Stimulated activated CD8-positive, alpha-beta memory T cell treated with anti-CD3 and anti-CD28 coated beads, Interleukin-4, amount 100 ng/mL, for 48 hours (primary cell): ENCODE measurements at regions not wholly inside any gene's neighbourhood (a gene's known extent, or its start where the extent isn't known, plus 50 kb on each side); places are given as distances from the start of the nearest gene placed in this dataset.
"Not testable (repeated sequence)": the region's sequence is repeated elsewhere in the genome, so short reads cannot be mapped to it uniquely, and the experiment has no call there.

ENCODE experiments used
- DNase-seq: peaks from one replicate; pipeline ENCODE4 v3.0.0-alpha.2; 2020

DNA sequence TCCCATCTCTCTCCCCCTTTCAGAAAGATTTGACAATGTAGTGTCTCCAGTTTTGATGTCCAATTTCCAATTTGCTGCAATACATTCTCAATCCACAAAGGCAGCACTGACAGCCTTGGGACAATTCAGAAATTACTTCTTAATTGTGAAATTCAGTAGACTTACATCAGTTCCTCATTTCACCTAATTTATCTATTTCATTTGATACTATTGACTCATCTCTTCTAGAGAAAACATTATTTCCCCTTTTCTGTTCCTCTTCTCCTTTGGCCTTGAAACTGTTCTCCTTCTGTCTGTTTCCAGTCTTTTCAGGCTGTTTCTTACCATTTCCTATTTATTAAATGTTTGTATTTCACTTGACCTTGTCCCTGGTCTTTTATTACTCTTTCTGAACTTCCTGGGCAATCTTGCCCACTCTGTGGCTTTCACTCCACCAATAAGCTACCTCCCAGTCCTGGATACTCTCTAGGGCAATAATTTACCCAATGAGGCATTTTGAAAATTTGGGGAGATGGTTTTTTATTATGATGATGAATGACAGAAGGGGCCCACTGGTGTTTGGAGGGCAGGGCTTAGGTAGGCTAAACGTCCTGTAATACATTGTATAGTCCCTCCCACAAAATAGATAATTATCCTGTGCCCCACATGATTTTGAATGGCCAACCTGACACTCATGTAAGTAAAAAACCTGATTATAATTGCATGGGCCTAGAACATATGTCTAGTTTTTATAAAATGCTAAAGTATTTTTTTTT, 498.0 kb upstream of the BOD1L1 start:
- DNase-seq: no peak

GRCh38 chr4:14130551-14130950, 503.0 kb upstream of the BOD1L1 start:
- no peak for DNase-seq

DNA sequence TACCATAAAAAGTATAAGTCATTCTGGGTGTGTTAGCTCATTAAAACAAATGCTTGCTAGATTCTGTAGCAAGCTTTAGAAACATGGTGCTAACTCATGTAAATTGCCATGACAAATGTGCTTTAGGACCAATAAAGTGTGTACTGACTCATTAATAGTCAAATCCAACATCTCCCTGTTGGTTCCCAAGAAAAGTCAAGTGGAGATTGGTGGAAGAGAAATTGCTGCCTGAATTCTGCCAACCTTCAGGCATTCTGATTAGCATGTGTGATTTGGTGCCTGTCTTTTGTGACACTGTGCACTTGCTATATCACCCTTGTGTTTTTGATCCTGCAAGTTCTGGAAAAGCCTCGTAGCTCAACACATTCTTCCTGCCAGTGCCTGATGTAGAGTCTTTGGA, 503.8 kb upstream of the BOD1L1 start:
- no peak for DNase-seq

- no peak for DNase-seq
Observed at GRCh38 chr4:14132301-14132700, 504.8 kb upstream of the BOD1L1 start.

- no peak for DNase-seq
Observed at GRCh38 chr4:14138106-14138505, 510.6 kb upstream of the BOD1L1 start.

- no peak for DNase-seq
Observed at GRCh38 chr4:14143892-14144291, 516.4 kb upstream of the BOD1L1 start.

DNA sequence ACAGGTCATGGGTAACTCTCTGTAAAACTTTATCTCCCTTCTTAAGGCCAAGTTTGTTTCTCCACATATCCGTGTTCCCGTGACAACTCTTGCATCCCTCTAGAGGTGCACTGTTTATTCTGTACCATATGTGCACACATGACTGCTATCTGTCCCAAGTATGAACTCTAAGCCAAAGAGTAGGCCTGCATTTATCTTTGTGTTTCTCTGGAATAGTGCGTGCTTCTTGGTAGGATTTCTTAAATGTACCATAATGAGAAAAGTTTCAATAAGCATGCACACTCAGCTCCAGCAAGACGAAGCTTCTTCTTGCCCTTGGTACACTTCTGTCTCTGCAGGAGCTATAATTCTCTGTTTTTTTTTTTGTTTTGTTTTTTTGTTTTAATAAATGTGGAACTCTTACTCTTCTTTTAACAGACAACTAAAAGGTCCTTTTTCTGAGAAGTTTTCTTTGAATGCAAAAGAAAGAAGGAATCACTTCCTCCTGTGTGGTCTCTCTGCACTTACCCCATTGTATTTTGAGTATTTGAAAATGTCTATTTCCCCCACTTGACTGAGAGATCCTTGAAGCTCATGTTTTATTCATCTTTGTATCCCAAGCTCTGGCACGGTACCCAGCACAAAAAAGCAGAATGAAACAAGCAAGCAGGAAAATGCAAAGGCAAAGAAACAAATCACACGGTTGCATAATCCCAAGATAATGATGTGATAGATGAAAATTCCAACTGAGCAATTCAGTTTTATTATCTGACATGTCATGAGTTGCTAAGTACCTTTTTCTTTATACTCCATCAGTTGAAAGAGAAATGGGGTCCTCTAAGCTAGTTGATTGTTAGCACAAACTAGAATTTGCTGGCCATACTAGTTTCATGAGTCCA, 521.9 kb upstream of the BOD1L1 start:
- no peak for DNase-seq

DNA sequence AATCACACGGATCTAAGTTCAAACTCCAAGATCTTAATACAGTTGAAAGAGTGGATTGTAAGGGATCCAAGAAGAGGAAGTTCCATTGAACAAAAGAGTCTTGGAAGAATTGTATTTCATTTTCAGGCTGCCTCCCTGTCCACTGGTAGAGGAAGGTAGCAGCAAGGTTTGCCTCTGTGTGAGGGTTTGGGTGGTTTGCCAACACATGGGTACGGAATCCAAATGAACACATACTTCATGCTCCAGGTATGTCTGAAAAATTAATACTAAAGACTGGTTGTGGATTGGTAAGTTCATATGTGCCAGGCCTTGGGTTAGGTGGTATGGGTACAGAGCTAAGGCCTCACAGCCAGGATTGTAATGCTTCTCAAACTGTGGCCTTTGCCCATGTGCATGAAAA, 523.6 kb upstream of the BOD1L1 start:
- no peak for DNase-seq

- no peak for DNase-seq
Observed at GRCh38 chr4:14152834-14153519, 525.5 kb upstream of the BOD1L1 start.

DNA sequence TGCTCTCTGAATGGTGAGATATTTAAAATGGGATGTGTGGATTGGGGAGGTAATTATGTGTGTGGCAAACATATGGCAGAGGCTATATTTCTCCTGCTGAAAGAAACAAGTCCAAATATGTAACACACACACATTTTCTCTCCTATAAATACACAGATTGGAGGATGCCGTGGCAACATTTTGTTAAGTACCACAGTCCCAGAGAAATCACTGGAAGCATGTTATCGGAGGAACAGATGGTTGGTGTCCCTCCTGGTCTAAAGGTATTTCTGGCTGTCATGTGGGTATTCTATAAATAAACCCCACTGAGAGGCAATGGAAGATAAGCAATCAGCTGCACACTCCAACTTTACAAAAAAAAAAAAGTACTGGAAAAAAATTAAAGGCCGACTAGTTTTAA, 528.3 kb upstream of the BOD1L1 start:
- DNase-seq: no peak

DNA sequence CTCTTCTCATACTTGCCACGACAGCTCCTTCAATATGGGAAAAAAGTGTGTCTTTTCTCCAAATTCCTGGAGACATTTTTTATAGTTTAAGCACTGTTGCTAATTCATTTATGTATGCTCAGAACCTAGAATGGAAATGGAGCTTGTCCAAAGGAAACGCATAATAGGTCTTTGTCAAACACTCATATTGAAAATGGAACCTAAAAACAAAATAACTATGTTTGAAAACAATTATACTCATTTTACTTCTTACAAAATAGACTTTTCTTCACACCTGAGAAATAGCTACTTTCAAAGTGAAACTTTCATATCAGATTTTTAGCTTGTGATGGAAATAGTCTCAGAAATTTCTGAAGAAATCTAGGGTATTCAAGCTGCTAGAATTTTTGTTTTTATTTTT, 529.7 kb upstream of the BOD1L1 start:
- DNase-seq: no peak

DNA sequence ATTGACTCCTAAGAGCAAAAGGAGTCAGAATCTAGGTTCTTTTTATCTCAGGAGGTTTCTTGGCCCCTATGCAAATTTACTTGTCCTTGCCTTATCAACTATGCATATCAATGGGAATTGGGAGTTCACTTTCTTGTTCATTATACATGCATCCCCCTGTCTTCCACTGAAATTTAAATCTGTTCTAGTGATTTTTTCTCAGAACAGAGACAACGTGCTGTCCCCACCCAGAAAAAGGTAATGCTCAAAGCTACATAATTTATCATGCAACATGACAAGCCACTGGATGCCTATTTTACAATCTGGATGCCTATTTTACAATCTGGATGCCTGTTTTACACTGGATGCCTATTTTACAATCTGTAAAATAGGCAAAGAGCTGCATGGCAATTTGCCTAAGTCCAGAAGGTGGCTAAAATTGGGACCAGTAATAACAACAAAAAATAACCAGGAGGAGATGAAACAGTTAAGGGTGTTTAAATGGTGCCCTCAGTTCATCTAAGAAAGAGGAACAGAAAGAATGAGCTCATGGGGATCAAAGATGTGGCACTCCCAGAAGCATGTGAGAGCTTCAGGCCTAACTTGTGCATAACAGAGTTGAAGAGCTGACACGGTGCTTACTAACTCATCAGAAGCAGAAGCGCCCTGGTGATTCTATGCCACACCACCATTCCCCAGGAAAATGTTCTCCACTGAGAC, 537.8 kb upstream of the BOD1L1 start:
- DNase-seq: no peak

DNA sequence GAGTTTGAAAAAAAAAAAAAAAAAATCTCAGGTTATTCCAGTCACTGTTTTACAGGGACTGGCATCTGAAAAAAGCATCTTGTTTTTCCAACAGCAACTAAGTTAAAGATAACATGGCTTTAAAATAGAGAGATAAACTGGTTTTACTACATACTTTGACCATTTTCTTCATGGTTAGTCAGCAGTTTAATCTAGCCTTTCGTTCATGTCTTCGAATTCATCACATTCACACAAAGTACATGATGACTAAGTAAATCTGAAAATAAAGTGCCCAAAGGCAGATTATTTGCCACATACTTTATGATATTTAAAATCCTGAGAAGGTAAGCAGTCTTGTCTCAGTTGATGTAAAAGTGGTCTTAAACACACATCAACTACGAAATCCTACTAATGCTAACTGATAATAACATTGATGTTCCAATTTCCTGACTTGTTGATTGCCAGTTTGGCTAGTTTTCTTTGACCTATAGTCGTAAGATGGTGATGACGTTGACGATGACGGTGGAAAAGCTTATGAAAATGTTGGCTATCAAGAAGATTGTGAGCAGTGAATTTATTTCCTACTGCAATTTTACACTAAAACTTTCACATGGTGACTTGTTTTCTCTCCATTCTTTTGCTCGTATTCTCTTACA, 540.5 kb upstream of the BOD1L1 start:
- DNase-seq: no peak

- DNase-seq: no peak
Observed at GRCh38 chr4:14168919-14169318, 541.4 kb upstream of the BOD1L1 start.

DNA sequence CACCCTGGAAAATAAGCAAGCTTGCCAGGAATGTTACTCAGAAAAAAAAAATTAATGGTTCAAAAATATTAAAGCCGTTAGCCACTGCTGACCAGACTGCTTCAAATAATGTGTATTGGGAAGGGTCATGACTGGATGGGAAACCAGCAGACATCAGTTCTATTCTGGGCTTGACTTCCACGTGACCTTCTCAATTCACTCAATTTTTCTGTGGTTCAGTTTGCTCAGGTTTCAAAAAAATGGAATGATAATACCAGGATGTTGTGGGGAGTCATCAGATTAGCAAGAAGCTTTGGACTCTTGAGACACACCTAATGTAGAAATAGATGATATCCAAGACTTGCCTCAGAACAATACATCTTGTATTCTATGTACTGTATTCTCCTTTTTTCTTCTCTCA, 541.9 kb upstream of the BOD1L1 start:
- no peak for DNase-seq

GRCh38 chr4:14169940-14170339, 542.4 kb upstream of the BOD1L1 start:
- DNase-seq: not testable (repeated sequence)

DNA sequence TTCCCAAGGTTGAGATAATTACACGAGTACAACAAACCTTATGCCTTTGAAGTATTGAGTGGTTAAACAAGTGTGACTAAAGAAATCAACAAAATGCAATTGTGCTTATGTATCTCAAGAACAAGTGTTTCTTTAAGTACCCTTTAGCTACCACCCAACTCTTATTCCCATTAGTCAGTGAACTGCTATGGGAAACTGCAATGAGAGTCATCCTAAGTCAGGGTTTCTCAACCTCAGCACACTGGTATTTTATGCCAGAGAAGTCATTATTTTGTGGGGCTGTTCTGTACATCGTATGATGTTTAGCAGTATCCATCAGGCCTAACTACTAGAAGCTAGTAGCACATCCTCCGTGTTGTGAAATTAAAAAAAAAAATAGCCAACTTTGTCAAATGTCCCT, 549.1 kb upstream of the BOD1L1 start:
- DNase-seq: no peak

DNA sequence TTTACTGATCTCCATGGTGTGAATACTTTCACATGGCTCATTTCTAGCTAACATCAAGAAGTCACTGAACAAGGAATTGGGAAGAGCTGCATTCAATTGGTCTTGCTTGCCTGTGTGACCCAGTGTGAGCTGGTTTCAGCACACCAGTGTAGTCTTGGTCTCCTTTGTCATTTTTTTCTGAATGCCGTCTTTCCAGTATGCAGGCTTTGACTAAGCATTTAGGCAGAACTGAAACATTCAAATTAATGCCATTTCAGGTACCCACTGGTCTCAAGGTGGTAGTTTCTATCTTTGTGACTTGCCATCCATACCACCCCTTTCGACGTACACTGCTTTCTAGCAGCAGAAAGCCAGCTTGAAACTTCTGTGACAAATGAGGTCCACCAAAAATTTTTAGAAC, 550.5 kb upstream of the BOD1L1 start:
- DNase-seq: no peak

DNA sequence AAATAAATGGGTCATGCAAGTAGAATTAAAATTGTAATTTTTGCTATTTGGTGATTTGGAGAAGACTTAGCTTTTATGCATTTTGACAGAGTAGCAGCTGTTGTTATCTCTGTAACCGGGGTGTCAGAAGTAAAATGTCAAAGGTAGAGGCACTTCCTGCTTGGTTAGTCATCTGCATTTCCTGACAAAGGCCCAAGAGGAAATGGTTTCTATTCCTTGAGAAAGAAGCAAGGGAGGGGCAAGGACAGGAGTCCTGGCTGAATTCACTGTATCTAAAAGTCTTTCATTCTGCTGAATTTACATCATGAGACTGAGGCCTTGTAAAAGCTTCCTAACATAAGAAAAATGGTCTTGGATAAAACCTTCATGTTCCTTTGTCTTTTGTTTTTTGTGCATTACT, 550.9 kb upstream of the BOD1L1 start:
- no peak for DNase-seq

- DNase-seq: no peak
Observed at GRCh38 chr4:14180166-14180565, 552.6 kb upstream of the BOD1L1 start.

GRCh38 chr4:14180983-14181601, 553.6 kb upstream of the BOD1L1 start:
- DNase-seq: no peak

GRCh38 chr4:14182148-14182547, 554.6 kb upstream of the BOD1L1 start:
- no peak for DNase-seq
